ES-I3 (cell line): ENCODE measurements at regions not wholly inside any gene's neighbourhood (a gene's known extent, or its start where the extent isn't known, plus 50 kb on each side); places are given as distances from the start of the nearest gene placed in this dataset.

Experiments used
- H3K36me3 ChIP-seq: 2 replicates; pipeline ENCODE4 v1.6.1; 2013; ENCODE audit warnings: mild to moderate bottlenecking, low read length, control low read depth, moderate library complexity; ENCODE audit not compliant: insufficient read depth
- H3K4me1 ChIP-seq: 2 replicates; pipeline ENCODE4 v1.6.1; 2013; ENCODE audit warnings: mild to moderate bottlenecking, control low read depth, low read length; ENCODE audit not compliant: insufficient read depth
- H3K9ac ChIP-seq: 2 replicates; pipeline ENCODE4 v1.6.1; 2013; ENCODE audit warnings: low read depth, mild to moderate bottlenecking, low read length, moderate library complexity
- H3K9me3 ChIP-seq: 2 replicates; pipeline ENCODE4 v1.6.1; 2013; ENCODE audit warnings: mild to moderate bottlenecking, low read length, moderate library complexity; ENCODE audit not compliant: control insufficient read depth, insufficient read depth

DNA sequence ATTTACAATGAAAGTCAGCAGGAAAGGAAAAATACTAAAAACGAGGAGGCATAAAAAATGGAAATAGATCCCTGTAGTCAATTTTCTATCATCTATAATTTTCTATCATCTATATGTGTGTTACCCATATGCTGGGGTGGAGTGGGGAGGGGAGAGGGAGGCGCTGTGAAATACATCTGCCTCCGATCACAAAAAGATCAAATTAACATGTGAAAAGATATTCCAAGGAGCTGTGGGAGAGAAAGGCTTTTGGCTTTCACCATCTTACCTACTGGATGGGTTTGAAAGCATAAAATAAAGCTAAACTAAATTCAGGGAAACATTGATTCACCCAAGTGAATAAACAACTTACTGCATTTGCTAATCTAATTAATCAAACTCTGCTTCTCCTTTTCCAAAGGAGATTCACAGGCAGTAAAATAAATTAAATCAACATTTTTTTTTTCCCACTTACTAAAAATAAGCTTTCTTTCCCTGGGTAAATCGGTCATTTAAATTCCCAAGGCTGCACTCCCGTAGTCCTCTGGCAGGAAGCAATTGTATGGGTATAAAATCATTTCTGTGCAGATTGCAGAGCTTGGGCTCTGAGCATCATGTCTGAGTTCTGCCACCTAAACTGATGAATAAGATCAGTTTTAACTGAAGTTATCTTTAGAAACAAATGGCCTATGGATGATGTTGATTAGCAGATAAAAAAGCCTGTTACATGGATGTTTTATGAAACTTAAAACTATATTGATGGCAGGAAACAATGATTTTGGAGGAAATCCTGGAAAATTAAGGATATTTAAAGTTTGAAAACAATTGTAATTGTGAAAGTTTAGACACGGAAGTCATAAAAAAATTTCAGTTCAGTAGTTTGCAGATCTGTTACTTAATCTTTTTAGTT, 147.9 kb downstream of the SOX4 start:
- Histone ChIP-seq H3K9me3 (no peaks in the 10 kb centered on the region), H3K9ac (peak overlapping the region; percentile 40), H3K36me3 (no peaks in the 10 kb centered on the region), H3K4me1 (peaks cover 50% of the 10 kb centered on the region)

DNA sequence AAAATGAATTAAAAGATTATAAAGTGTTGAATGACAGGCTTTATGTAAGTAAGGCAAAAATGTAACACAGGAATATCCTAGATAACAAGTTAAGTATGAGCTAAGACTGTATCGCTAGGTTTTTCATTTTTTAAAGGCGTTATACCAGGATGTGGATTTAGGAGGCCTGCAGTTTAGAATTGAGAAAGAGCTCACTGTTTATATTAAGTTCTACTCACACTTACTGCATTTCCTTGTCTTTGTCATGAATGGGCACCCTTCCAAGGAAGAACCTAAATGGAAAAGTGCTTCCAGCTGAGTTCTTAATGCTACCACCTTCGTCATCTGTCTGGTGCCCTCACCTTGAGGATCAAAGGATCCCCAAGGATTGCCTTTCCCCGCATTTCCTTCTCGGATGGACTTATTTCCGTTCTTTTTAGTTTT, 148.7 kb downstream of the SOX4 start:
- Histone ChIP-seq H3K9ac (0 out of 2 replicates have a peak overlapping the region, but pooled peaks have one; percentile 40), H3K36me3 (no peaks in the 10 kb centered on the region), H3K4me1 (peaks cover 53% of the 10 kb centered on the region), H3K9me3 (no peaks in the 10 kb centered on the region)

DNA sequence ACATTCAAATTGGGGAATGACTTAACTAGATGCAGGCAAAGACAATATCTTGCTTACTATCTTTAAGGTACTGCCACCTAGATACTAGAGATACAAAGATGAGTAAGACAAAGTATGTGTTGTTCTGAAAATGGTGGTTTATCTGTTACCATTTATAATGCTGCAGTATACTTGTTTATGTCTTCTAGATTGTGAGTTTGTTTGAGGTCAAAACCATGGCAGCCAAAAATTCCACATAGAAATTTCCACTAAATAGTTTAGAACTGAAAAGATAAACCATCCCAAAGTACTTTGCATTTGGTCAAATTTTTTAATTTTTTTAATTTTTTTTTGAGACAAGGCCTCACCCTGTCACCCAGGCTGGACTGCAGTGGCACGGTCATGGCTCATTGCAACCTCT, 150.8 kb downstream of the SOX4 start:
- H3K9me3 ChIP-seq: no peaks in the 10 kb centered on the region
- no peak overlapping the region for H3K9ac ChIP-seq
- H3K4me1 ChIP-seq: peaks cover 47% of the 10 kb centered on the region
- no peaks in the 10 kb centered on the region for H3K36me3 ChIP-seq

- Histone ChIP-seq H3K9me3 (no peaks in the 10 kb centered on the region), H3K4me1 (peaks cover 46% of the 10 kb centered on the region), H3K9ac (no peak overlapping the region), H3K36me3 (no peaks in the 10 kb centered on the region)
Measured at GRCh38 chr6:21745543-21746337, 152.2 kb downstream of the SOX4 start.

DNA sequence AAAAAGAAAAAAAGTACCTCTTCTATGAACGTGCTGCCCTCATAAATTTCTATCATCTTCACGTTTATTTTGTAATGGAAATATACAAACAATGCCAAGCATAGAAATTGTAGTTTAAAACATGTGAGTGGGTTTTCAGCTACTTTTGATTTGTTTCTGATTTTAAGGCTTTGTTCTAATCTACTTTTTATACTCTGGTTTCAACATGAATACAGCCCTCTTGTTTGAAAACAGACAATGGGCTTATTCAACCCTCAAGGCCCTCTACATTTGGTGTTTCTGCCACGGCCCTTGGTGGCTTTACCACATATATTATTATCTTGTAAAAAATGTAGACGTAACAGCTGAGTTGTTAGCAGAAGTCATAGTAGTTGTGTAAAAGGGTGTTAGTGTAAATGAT, 153.9 kb downstream of the SOX4 start:
- peaks cover 54% of the 10 kb centered on the region for H3K4me1 ChIP-seq

DNA sequence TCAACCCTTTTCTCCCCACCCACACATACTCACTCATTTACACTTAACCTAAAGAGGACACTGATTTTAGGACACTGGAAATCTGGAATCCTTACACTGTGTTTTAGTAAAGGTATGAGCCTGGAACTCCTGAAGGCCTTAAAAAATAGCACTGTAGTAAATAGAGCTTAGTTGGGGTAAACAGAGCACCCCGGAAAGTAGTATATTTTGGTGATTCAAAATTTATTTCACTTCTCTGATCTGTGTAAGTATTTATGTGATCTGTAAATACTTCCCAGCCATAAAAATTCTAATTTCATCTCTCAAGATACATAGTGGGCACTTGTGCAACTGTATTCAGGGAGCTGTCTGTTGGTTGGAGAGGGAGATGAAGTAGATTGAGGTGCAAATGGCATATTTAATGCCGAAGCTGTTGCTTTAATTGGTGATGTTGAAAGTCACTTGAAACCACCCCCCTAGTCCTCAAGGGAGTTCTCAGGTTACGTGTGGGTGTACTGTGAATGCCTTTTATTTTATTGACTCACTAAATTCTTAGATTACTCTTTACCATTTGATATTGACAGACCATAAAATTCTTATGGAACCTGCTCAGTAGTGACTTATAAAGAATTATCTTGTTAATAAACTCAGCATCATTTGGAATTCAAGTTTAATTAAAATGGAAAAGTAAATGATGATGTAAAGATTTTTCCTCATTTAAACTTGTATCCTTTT, 154.9 kb downstream of the SOX4 start:
- H3K36me3 ChIP-seq: no peaks in the 10 kb centered on the region
- peaks cover 54% of the 10 kb centered on the region for H3K4me1 ChIP-seq
- no peak overlapping the region for H3K9ac ChIP-seq
- H3K9me3 ChIP-seq: no peaks in the 10 kb centered on the region

More for the DNA sequence above, 153.9 kb downstream of the SOX4 start:
- H3K9ac ChIP-seq: no peak overlapping the region
- no peaks in the 10 kb centered on the region for H3K36me3 ChIP-seq
- H3K9me3 ChIP-seq: no peaks in the 10 kb centered on the region

DNA sequence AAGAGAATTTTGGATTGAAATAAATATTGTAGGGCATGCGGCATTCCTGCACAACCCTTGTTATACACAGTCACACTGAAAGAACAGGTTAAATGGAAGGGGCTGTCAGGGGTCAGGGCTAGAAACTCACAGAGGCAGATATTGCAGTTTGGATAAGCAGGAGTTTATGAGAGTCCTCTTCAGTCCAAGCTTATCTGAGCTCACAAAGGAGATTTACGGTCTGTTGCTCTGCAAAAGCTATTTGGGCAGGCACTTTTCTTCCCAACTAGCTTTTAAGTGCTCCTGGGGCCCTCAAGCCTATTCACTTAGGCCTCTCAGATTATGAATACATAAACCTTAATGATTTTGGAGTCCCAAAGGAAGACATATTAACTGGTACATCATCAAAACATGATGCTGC, 156.2 kb downstream of the SOX4 start:
- Histone ChIP-seq H3K36me3 (peaks cover under 1% of the 10 kb centered on the region; the same call in 1 of the 2 replicates), H3K9ac (no peak overlapping the region), H3K4me1 (peaks cover 64% of the 10 kb centered on the region), H3K9me3 (no peaks in the 10 kb centered on the region)

DNA sequence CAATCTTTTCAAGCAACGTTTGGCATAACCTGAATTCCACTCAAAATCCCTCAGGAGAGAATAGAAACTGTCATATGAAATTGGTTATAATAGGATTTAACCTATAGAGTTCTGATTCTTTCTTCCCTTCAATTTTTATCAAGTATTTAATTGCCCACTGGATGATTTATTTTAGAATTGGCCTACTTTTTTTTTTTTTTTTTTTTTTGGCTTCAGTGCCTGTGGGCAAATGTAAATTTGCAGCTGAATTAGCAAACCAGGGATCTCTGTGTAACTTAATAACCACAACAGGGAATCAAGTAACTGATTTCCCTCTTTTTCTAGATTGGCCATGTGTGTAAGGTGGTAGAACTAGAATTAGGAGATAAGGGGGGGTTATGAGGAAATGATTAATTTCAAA, 157.0 kb downstream of the SOX4 start:
- Histone ChIP-seq H3K9ac (no peak overlapping the region), H3K4me1 (peaks cover 70% of the 10 kb centered on the region), H3K9me3 (no peaks in the 10 kb centered on the region), H3K36me3 (peaks cover 4% of the 10 kb centered on the region; the same call in 1 of the 2 replicates)

DNA sequence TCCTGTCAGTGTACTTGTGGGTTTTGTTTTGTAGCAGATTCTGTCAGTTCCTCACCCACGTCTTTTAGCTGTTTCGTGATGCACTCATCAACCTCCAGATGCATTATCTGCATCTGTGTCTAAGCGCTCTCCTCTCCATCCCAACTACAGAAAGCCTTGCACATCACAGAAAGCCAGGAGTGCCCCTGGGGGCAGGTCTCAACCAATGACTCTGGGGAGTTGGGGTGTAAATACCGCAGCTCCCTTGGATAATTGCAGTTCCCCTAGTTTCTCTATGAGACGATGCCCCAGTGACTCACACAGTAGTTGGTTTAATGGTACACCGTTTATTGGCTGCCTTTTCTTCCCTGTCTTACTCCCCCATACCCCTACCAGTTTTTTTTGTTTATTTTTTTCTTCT, 158.1 kb downstream of the SOX4 start:
- H3K9me3 ChIP-seq: no peaks in the 10 kb centered on the region
- H3K4me1 ChIP-seq: peaks cover 69% of the 10 kb centered on the region
- H3K9ac ChIP-seq: no peak overlapping the region
- H3K36me3 ChIP-seq: peaks cover 4% of the 10 kb centered on the region; the same call in 1 of the 2 replicates

DNA sequence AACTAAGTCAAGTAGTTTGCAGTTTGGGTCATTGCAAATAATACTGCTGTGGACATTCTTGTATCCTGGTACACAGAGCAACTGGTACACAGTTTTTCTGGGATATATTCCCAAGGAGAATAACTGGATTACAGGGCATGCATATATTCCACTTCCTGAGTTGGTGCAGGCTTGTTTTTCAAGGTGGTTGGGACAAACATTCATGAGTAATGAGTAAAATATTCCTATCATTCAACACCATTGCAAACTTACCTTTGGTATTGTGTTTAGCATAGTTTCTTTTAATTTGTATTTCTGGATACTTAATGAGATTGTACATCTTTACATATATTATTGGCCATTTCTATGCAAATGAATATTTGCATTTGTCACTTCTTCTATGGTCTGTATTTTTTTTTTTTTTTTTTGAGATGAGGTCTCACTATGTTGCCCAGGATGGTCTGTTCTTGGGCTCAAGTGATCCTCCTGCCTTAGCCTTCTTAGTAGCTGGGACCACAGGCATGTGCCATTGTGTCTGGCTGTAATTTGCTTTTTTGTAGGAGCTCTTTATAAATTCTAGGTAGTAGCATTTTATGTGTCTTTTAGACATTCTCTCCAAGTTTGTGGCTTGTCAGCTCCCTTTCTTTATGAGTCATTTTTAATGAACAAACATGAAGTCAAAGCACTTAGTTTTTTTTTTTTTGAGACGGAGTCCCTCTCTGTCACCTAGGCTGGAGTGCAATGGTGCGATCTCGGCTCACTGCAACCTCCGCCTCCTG, 158.7 kb downstream of the SOX4 start:
- H3K9ac ChIP-seq: no peak overlapping the region
- H3K9me3 ChIP-seq: no peaks in the 10 kb centered on the region
- peaks cover 63% of the 10 kb centered on the region for H3K4me1 ChIP-seq
- H3K36me3 ChIP-seq: peaks cover 4% of the 10 kb centered on the region; the same call in 1 of the 2 replicates

- Histone ChIP-seq H3K9me3 (no peaks in the 10 kb centered on the region), H3K36me3 (peaks cover 4% of the 10 kb centered on the region; the same call in 1 of the 2 replicates), H3K4me1 (peaks cover 50% of the 10 kb centered on the region), H3K9ac (no peak overlapping the region)
Measured at GRCh38 chr6:21753241-21754108, 159.9 kb downstream of the SOX4 start.

- Histone ChIP-seq H3K36me3 (peaks cover 4% of the 10 kb centered on the region; the same call in 1 of the 2 replicates), H3K9ac (no peak overlapping the region), H3K9me3 (no peaks in the 10 kb centered on the region), H3K4me1 (peaks cover 45% of the 10 kb centered on the region)
Measured at GRCh38 chr6:21754891-21755290, 161.3 kb downstream of the SOX4 start.

GRCh38 chr6:21756487-21756886, 162.9 kb downstream of the SOX4 start:
- Histone ChIP-seq H3K4me1 (peaks cover 29% of the 10 kb centered on the region), H3K9ac (no peak overlapping the region), H3K9me3 (no peaks in the 10 kb centered on the region), H3K36me3 (peaks cover 7% of the 10 kb centered on the region; the same call in 1 of the 2 replicates)
